Naive B cell (primary cell): ENCODE measurements at regions not wholly inside any gene's neighbourhood (a gene's known extent, or its start where the extent isn't known, plus 50 kb on each side); places are given as distances from the start of the nearest gene placed in this dataset.

Experiments used
- ATAC-seq, 2 donors: fragments of 150-1000 bp; cut with Tn5 transposase; 2 replicates each; pipeline ENCODE4 v1.10.0; 2021; ENCODE audit warnings: low read depth in 2 of 2, mild to moderate bottlenecking in 2 of 2, moderate library complexity in 2 of 2
- DNase-seq: peaks from one replicate; pipeline ENCODE4 v3.0.0; 2022
- H3K27ac Mint-ChIP-seq, 6 donors: one replicate each; pipeline ENCODE4 v1.8.0; 2020 to 2022; ENCODE audit warnings: mild to moderate bottlenecking in 6 of 6, mixed read lengths in 6 of 6, moderate library complexity in 5 of 6, inconsistent platforms in 2 of 6
- H3K27me3 Mint-ChIP-seq, 3 donors: one replicate each; pipeline ENCODE4 v1.8.0; 2021 to 2022; ENCODE audit warnings: mixed read lengths in 3 of 3, mild to moderate bottlenecking in 1 of 3
- H3K36me3 Mint-ChIP-seq, 2 donors: one replicate each; pipeline ENCODE4 v1.8.0; 2020 to 2022; ENCODE audit warnings: mixed read lengths in 2 of 2, inconsistent platforms in 1 of 2, mild to moderate bottlenecking in 1 of 2
- H3K4me1 Mint-ChIP-seq, 3 donors: one replicate each; pipeline ENCODE4 v1.8.0; 2020 to 2022; ENCODE audit warnings: mixed read lengths in 3 of 3, inconsistent platforms in 1 of 3, mild to moderate bottlenecking in 1 of 3, moderate library complexity in 1 of 3
- H3K4me3 Mint-ChIP-seq, 8 donors: one replicate each; pipeline ENCODE4 v1.8.0; 2020 to 2022; ENCODE audit warnings: mild to moderate bottlenecking in 8 of 8, mixed read lengths in 8 of 8, moderate library complexity in 8 of 8, inconsistent platforms in 2 of 8
- H3K9me3 Mint-ChIP-seq, 7 donors: one replicate each; pipeline ENCODE4 v1.8.0; 2020 to 2022; ENCODE audit warnings: mixed read lengths in 7 of 7, mild to moderate bottlenecking in 5 of 7, inconsistent platforms in 2 of 7, moderate library complexity in 1 of 7

- no peaks in the 10 kb centered on the region for H3K4me1 Mint-ChIP-seq
- no peak overlapping the region for H3K27ac Mint-ChIP-seq
- ATAC-seq (no peak), DNase-seq (no peak)
- H3K9me3 Mint-ChIP-seq = no peaks in the 10 kb centered on the region
- H3K4me3 Mint-ChIP-seq = no peak overlapping the region
- no peaks in the 10 kb centered on the region for H3K36me3 Mint-ChIP-seq
- H3K27me3 Mint-ChIP-seq = no peaks in the 10 kb centered on the region
Measured at GRCh38 chr3:148075771-148076716, 621.7 kb upstream of the AGTR1 start.

GRCh38 chr3:148077318-148077923 lies 620.3 kb upstream of the AGTR1 start:
- DNase-seq (no peak), ATAC-seq (no peak)
- Mint-ChIP-seq H3K4me3 (no peak overlapping the region), H3K9me3 (no peaks in the 10 kb centered on the region), H3K4me1 (no peaks in the 10 kb centered on the region), H3K27me3 (no peaks in the 10 kb centered on the region), H3K27ac (no peak overlapping the region), H3K36me3 (no peaks in the 10 kb centered on the region)

DNA sequence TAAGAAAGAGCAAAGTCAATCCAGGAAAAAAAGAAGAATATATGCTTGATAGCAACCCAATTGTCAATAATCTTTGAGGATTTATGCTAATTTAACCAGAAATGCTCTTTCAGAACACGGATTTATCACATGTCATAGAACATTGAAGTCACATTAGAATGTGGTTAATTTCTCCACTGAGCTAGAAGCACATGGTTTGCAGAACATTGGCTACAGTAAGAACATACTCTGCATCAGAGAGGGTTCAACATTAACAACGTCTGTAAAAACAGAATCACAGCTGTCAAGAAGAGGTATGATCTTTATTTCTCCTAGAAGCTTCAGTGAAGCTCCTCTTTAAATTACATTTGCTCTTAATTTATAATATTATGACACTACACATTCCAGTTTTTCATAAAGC lies 619.7 kb upstream of the AGTR1 start:
- Mint-ChIP-seq H3K27ac (no peak overlapping the region), H3K27me3 (no peaks in the 10 kb centered on the region), H3K9me3 (no peaks in the 10 kb centered on the region), H3K36me3 (no peaks in the 10 kb centered on the region), H3K4me3 (no peak overlapping the region), H3K4me1 (no peaks in the 10 kb centered on the region)
- DNase-seq (no peak), ATAC-seq (no peak)

DNA sequence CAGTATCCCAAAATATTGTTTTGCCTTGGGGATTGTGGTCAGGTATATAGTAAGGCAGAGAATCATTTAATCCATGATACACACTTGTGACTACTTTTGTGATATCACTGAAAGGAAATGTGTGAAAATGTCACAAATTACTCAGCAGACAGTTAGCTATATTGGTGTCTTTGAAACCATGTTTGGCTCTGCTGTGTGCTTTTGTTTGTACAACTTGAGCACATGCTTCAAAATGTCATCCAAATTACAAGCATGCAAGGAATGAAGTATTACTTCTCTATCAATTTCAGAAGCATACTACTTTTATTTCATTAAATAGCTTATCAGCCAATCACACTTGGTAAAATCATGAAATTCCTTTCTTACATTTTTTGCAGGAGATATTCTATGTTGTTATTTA lies 619.0 kb upstream of the AGTR1 start:
- Mint-ChIP-seq H3K9me3 (no peaks in the 10 kb centered on the region), H3K27me3 (no peaks in the 10 kb centered on the region), H3K27ac (no peak overlapping the region), H3K4me1 (no peaks in the 10 kb centered on the region), H3K4me3 (no peak overlapping the region), H3K36me3 (no peaks in the 10 kb centered on the region)
- DNase-seq (no peak), ATAC-seq (no peak)

DNA sequence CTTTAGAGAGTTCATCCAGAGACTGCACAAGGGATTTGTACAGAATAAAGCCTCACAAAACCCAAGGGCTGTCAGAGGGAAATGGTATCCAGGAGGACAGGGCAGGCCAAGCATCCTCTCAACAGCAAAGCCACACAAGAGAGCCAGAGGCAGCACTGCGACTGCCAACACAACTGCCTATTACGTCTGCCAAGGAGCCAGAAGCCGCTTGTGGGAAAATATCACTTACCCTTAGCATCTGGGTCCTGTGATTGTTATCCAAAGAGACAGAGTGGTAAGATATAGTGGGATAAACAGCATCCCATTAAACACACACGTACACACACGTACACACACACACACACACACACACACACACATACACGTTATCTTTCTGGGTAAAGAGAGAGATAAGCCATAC lies 618.3 kb upstream of the AGTR1 start:
- no peaks in the 10 kb centered on the region for H3K36me3 Mint-ChIP-seq

GRCh38 chr3:148081926-148082325 lies 615.8 kb upstream of the AGTR1 start:
- no peak for DNase-seq
- no peak overlapping the region for H3K27ac Mint-ChIP-seq
- no peaks in the 10 kb centered on the region for H3K36me3 Mint-ChIP-seq
- H3K9me3 Mint-ChIP-seq = no peaks in the 10 kb centered on the region
- ATAC-seq = no peak
- no peak overlapping the region for H3K4me3 Mint-ChIP-seq
- H3K27me3 Mint-ChIP-seq = no peaks in the 10 kb centered on the region
- H3K4me1 Mint-ChIP-seq = no peaks in the 10 kb centered on the region

More for the DNA sequence above, 618.3 kb upstream of the AGTR1 start:
- no peaks in the 10 kb centered on the region for H3K9me3 Mint-ChIP-seq
- no peak for ATAC-seq
- H3K27ac Mint-ChIP-seq = no peak overlapping the region
- no peaks in the 10 kb centered on the region for H3K27me3 Mint-ChIP-seq
- H3K4me1 Mint-ChIP-seq = no peaks in the 10 kb centered on the region
- H3K4me3 Mint-ChIP-seq = no peak overlapping the region
- DNase-seq = no peak

DNA sequence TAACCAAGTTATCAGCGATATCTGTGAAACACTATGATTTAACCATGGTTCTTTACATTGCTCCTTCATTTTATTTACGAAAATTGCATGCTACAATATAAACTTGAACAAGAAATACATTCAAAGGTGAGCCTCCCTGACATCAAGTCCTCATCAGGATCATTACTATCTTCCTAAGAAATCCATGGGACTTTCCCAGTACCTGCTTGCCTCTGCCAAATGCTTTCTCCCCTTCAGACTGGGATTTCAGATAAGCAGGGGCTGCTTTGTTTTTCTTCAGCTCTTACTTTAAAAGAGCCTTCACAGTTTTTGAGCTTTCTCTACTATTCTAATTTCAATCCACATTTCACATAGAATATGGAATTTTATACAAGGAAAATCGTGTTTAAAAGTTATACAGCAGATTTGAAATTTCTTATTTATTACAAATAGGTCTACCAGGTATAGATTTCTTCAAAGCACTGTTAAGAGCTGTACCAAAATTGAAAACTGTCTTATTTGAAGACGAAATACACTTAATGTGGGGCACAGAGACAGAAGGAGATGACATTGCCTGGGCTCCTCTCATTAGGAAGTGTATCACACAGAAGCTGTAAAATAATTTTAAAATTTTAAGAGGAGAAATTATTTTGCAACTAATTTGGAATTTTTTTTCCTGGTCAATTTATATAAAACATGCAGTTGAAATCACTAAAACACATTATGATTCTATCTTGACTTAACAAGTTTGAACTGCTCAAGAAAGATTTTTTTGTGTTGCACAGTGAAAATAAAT lies 615.0 kb upstream of the AGTR1 start:
- DNase-seq (no peak), ATAC-seq (no peak)
- no peaks in the 10 kb centered on the region for H3K9me3 Mint-ChIP-seq
- H3K4me1 Mint-ChIP-seq = no peaks in the 10 kb centered on the region
- no peak overlapping the region for H3K27ac Mint-ChIP-seq
- H3K4me3 Mint-ChIP-seq = no peak overlapping the region
- H3K27me3 Mint-ChIP-seq = no peaks in the 10 kb centered on the region
- H3K36me3 Mint-ChIP-seq = no peaks in the 10 kb centered on the region

GRCh38 chr3:148083526-148084182 lies 614.0 kb upstream of the AGTR1 start:
- no peak for ATAC-seq
- no peaks in the 10 kb centered on the region for H3K27me3 Mint-ChIP-seq
- DNase-seq = no peak
- no peaks in the 10 kb centered on the region for H3K4me1 Mint-ChIP-seq
- H3K9me3 Mint-ChIP-seq = no peaks in the 10 kb centered on the region
- no peak overlapping the region for H3K27ac Mint-ChIP-seq
- no peaks in the 10 kb centered on the region for H3K36me3 Mint-ChIP-seq
- H3K4me3 Mint-ChIP-seq = no peak overlapping the region

GRCh38 chr3:148084931-148085330 lies 612.8 kb upstream of the AGTR1 start:
- H3K9me3 Mint-ChIP-seq = no peaks in the 10 kb centered on the region
- H3K27me3 Mint-ChIP-seq = no peaks in the 10 kb centered on the region
- no peak for ATAC-seq
- H3K4me1 Mint-ChIP-seq = no peaks in the 10 kb centered on the region
- no peak overlapping the region for H3K4me3 Mint-ChIP-seq
- H3K27ac Mint-ChIP-seq = no peak overlapping the region
- no peaks in the 10 kb centered on the region for H3K36me3 Mint-ChIP-seq
- DNase-seq = no peak

DNA sequence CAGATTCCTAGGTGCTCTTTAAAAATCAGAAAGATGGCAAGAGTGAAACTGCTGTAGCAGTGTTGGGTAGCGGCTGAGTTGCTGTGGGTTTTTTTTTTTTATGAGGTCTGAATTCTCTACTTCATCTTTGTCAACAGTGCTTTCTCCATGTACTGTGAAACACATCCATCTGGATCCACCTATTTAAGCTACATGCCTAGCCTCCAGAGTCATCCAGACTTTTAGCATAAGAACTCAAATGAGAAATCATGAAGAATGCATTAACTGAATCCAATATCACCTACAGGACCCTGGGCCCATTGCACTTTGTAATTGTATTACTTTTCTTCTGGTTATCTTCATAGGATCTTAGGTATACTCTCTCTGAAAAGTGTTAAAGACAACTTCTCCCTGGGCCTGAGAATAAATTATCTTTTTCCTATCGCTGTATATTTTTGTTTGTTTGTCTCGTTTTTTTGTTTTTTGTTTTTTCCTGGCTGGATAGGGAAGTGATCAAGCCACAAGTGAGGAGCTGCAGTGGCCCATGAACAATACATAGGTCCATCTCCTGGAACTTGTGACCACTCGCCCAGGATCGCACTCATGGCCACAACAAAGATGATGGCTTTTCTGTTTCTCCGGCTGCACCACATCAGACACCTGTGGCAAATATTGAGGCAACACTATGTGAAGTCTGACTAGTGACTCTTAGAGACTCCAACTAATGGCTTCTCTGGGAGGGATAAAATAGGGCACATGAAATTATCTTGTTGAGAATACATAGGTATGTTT lies 609.9 kb upstream of the AGTR1 start:
- Mint-ChIP-seq H3K9me3 (no peaks in the 10 kb centered on the region), H3K27me3 (no peaks in the 10 kb centered on the region), H3K27ac (no peak overlapping the region), H3K4me3 (no peak overlapping the region), H3K36me3 (no peaks in the 10 kb centered on the region), H3K4me1 (no peaks in the 10 kb centered on the region)
- no peak for ATAC-seq
- DNase-seq = no peak

DNA sequence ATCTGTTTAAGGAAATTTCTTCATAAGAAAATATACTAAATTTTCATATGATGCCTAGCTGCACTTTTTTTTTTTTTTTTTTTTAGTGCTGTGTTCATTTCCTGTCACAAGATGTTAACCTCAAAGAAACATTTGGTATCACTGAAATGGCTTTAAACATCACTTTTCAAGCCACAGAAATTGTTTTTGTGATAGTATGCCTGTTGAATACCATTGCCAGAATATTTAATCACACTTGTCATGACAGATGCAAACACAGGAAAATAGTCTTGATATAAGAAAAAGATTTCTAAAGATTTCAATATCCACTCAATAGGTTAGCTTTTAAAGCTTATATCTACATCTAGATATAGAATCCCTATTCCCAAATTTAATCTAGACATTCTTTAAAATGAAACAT lies 608.5 kb upstream of the AGTR1 start:
- no peak overlapping the region for H3K27ac Mint-ChIP-seq
- no peaks in the 10 kb centered on the region for H3K9me3 Mint-ChIP-seq

GRCh38 chr3:148090156-148090555 lies 607.5 kb upstream of the AGTR1 start:
- H3K27me3 Mint-ChIP-seq = no peaks in the 10 kb centered on the region
- no peak overlapping the region for H3K27ac Mint-ChIP-seq
- H3K4me1 Mint-ChIP-seq = no peaks in the 10 kb centered on the region
- DNase-seq (no peak), ATAC-seq (no peak)
- no peaks in the 10 kb centered on the region for H3K36me3 Mint-ChIP-seq
- no peaks in the 10 kb centered on the region for H3K9me3 Mint-ChIP-seq
- H3K4me3 Mint-ChIP-seq = no peak overlapping the region

More for the DNA sequence above, 608.5 kb upstream of the AGTR1 start:
- ATAC-seq (no peak), DNase-seq (no peak)
- Mint-ChIP-seq H3K4me3 (no peak overlapping the region), H3K4me1 (no peaks in the 10 kb centered on the region), H3K27me3 (no peaks in the 10 kb centered on the region), H3K36me3 (no peaks in the 10 kb centered on the region)
